ENCODE measurements at regions not wholly inside any gene's neighbourhood (a gene's known extent, or its start where the extent isn't known, plus 50 kb on each side); places are given as distances from the start of the nearest gene placed in this dataset.

DNA sequence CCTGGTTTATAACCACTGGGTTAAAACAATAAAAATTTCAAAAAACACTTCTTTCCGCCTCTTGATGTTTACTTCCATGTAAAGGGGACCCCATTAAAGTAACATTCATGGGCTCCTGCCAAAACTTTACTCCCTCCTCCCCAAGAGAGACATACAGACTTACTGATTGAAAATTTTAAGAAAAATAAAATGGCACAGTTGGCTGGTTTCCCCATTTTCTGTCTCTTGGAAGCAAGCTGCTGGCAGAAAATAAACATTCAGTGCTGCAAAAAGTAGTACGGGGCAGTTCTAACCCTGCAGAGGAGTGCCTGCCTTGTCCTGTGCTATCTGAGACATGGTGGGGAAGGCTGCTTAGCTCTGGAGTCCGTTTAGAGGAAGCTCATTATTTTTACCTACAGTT, 187.3 kb upstream of the INTU start:
- TF ChIP-seq, protein P1, sequence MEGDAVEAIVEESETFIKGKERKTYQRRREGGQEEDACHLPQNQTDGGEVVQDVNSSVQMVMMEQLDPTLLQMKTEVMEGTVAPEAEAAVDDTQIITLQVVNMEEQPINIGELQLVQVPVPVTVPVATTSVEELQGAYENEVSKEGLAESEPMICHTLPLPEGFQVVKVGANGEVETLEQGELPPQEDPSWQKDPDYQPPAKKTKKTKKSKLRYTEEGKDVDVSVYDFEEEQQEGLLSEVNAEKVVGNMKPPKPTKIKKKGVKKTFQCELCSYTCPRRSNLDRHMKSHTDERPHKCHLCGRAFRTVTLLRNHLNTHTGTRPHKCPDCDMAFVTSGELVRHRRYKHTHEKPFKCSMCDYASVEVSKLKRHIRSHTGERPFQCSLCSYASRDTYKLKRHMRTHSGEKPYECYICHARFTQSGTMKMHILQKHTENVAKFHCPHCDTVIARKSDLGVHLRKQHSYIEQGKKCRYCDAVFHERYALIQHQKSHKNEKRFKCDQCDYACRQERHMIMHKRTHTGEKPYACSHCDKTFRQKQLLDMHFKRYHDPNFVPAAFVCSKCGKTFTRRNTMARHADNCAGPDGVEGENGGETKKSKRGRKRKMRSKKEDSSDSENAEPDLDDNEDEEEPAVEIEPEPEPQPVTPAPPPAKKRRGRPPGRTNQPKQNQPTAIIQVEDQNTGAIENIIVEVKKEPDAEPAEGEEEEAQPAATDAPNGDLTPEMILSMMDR (IDR thresholded peaks at IDR 0.05), result no peak
- no peak for TF ChIP-seq POLR2A (IDR thresholded peaks at IDR 0.05)

All from Peyer's patch (tissue), 4 donors.